ENCODE measurements at regions not wholly inside any gene's neighbourhood (a gene's known extent, or its start where the extent isn't known, plus 50 kb on each side); places are given as distances from the start of the nearest gene placed in this dataset.

DNA sequence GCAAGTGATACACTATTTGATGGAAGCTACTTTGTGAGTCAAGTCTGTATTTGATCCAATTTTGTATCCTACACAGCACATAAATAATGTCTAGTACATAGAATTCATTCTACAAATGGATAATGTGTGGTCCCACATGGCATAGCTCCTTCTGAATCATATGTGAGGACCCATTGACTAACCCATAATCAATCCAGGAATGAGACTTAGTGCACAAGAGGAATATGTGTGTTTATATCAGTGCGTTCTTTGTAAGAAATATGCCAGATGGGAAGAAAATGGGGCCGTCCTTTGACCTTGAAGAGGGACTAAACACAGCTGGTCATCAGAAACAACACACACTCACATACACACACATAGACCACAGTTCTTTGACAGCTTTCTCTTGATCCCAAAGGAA is 282.7 kb upstream of the SEMA6D start:
- H3K27ac ChIP-seq = no peak overlapping the region
- DNase-seq (ENCODE audit: low read depth, low spot score) = no peak

DNA sequence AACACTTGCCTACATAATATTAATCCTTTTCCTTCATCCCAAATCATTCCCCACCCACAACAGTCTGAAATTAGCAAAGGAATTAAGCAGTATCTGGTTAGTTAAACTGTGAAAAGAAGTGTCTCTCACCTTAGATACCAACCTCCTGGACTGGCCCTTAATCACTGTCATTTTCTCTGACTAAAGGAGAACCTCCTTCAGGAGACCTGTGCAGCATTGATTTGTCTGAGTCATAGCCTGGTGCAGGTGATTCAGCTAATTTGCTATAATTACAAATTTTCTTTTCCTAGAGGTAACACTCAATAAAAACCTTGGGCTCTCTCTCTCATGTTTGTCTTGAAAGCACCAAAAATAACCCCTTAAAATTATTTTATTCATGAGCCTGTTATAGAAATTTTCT is 279.8 kb upstream of the SEMA6D start:
- peak; percentile 34 for DNase-seq (ENCODE audit: low read depth, low spot score)
- peak overlapping the region; percentile 30 for H3K27ac ChIP-seq

DNA sequence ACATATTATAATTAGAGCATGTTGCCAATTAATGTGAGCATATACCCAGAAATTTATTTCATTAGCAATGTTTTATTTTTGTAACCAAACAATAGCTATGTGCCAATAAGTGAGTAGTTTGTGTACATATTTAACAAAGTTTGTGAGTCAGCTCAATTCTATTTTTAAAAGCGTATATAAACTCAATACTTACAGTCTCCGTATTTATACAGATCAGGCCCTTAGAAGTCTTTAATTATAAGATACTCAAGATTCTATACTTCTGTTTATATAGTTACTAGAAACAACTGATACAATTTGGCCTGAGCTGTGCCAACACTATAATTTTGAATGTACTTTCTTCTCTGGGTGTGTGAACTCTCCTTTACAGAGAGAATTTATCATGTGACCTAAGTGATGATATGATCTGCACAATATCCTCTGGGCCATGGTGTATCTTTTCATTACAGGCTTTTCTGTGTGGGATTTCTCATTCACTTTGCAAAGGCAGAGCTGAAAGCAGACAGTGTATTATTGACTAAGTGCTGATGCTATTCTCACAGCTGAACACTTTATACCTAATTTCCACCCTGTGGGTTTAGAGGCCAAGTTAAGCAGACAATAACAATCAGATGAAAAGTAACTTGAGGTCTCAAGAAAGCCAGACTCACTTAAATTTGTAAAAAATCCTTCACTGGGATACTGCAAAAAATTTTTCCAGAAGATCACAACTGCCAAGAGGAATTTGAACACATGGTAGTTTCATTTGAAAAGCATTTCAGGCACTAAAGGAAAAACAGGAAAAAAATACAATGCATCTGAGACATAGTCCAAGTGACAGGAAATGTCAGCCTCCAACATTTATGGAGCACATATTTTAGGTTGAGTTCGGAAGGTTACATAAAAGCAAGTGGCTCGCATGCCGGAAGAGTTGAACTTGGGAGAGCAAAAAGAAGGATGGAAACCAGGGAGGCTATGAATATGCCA is 277.9 kb upstream of the SEMA6D start:
- peak overlapping the region; percentile 62 for H3K27ac ChIP-seq
- no peak for DNase-seq (ENCODE audit: low read depth, low spot score)

GRCh38 chr15:47442371-47442770 is 274.9 kb upstream of the SEMA6D start:
- no peak for DNase-seq (ENCODE audit: low read depth, low spot score)
- H3K27ac ChIP-seq = no peak overlapping the region

GRCh38 chr15:47443839-47444238 is 273.5 kb upstream of the SEMA6D start:
- DNase-seq (ENCODE audit: low read depth, low spot score) = peak; percentile 39
- H3K27ac ChIP-seq = peak overlapping the region; percentile 46

DNA sequence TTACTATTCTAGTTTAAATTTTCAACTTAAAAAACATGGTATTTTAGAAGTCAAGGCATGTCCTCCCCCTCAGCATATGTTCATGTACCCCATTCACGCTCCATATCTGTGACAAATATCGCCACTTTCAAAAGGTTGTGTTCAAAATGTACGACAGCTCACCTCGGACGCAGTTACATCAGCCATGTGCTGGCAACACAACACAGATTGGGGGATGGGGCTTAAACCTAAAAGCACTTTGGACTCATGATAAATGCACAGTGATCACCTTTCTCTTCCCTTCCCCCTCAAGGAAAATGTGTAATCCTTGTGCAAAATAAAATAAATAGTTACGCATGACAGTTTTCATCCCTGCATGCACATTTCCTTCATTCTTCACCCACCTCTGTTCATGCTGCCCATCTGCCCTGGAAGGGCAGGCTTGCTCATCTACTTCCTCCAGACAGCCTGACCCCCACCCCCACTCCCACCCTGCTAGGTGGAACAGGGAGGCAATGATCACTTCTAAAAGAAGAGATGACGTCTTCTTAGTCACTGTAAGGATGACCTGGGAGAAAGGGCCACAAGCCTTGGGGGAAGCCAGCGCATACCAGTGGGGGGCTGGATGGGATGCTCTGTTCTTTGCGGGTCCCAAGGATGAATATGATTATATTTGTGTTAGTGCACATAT is 271.4 kb upstream of the SEMA6D start:
- no peak overlapping the region for H3K27ac ChIP-seq
- DNase-seq (ENCODE audit: low read depth, low spot score) = no peak

DNA sequence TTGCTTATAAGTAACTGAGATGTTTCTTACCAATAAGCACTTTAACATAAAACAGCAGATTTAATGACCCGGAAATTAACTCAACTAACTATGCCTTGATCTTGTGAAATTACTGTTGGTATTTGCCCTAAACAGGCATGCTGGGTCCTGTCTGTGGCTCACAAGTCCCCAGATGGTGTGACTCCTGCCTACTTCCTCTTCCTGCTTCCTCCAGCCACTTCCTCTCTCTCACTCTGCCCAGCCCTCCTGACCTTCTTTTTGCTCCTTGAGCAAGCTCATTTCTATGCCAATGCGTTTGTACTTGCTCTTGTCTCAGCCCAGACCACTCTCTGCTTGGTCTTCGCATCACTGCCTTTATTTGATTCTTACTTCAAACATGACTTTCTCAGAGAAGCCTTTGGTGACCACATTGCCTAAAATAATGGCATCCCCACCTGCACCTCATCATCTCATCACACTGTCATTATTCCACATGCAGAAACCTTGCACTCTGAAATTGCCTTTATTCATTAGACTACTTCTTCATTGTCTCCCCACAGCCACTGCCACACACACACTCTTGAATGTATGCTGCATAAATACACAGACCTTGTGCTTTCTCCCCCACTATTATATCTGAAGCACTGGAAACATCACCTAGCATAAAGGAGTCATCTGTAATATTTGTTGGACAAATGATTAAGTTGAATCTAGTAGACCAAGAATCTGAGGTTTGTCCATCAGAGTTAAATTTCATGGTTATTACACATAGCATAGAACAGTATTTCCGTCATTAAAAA is 256.3 kb upstream of the SEMA6D start:
- peak; percentile 29 for DNase-seq (ENCODE audit: low read depth, low spot score)
- H3K27ac ChIP-seq = peak overlapping the region; percentile 76

DNA sequence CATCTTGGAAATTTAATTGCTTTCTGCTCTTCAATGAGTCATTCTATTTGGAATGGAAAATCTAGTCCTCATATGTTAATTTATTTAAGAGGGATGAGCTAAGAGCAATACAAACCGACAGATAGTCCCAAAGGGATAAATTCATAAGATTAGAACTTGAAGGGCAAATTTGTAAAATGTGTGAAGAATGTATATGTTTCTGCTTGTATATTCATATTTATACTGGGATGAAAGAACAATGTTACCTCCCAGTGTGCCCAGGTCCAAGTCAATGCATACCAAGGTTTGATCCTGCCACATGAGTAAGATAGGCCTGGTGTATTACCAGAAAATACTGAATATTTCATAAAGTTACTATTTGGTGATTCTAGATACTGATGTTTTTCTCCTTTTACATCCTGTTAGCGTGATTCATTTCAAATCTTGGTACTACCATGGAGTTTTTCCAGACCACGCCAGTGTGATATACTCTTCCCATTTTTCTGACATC is 255.6 kb upstream of the SEMA6D start:
- no peak for DNase-seq (ENCODE audit: low read depth, low spot score)
- H3K27ac ChIP-seq = peak overlapping the region; percentile 76

- DNase-seq (ENCODE audit: low read depth, low spot score) = peak; percentile 77
- H3K27ac ChIP-seq = peak overlapping the region; percentile 78
Measured at GRCh38 chr15:47466357-47466756, 250.9 kb upstream of the SEMA6D start.

GRCh38 chr15:47470983-47471382 is 246.3 kb upstream of the SEMA6D start:
- no peak for DNase-seq (ENCODE audit: low read depth, low spot score)

GRCh38 chr15:47473106-47473725 is 244.1 kb upstream of the SEMA6D start:
- no peak for DNase-seq (ENCODE audit: low read depth, low spot score)
- H3K27ac ChIP-seq = no peak overlapping the region

More at GRCh38 chr15:47470983-47471382, 246.3 kb upstream of the SEMA6D start:
- H3K27ac ChIP-seq = no peak overlapping the region

DNA sequence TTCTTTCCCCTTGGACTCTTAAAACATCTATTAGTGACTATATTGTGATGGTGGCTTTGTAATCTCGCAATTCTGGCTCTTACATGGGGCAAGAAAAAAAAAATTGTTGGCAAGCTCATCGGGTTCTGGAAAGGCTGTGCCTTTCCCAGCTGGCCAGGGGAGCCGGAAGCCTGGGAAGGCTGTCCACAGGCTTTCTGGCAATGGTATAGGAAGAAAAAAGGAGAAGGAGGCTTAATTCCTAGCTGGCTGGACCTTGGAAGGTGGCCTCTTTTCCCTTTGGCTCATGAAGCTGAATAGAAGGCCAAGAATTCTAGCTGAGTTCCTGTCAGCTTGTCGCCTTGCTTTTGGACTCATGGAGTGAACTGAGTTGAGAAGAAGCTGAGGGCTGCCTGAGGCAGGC is 243.5 kb upstream of the SEMA6D start:
- H3K27ac ChIP-seq = no peak overlapping the region
- no peak for DNase-seq (ENCODE audit: low read depth, low spot score)

GRCh38 chr15:47475336-47475735 is 242.0 kb upstream of the SEMA6D start:
- no peak overlapping the region for H3K27ac ChIP-seq
- DNase-seq (ENCODE audit: low read depth, low spot score) = no peak

DNA sequence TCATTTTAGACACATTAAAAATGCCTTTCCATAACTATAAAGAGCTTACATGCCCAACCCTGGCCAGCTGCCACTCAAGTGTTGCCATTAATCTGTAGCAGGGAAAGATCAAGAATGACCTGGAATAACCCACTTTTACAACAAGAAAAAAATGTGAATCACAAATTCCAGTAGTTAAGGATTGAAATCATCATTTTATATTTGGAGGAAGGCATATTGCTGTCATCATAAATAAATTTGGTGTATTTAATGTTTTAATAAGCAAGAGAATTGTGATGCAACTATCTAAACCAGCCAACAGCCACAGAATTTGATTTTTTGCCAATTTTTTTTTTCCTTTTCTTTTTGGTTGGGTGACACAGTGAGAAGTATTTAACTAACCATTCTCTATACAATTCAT is 240.0 kb upstream of the SEMA6D start:
- no peak overlapping the region for H3K27ac ChIP-seq
- no peak for DNase-seq (ENCODE audit: low read depth, low spot score)

DNA sequence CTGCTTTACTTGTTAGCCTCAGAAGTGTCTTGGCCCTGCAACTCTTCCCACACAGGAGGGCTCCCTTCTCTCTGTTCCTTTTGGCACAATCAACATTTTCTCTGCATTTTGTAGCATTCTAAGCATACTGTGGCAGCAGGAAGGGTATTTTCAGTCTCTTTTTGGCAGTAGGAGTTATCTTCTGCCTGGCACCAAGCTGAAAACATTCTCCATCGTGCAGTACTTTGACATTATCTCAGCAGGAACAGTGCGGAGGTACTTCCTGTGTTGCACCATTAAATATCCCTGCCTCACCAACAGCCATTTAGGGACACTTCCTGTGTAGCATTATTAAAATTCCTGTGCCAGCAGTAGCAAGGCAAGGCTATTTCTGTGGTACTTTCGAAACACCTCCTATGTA is 233.2 kb upstream of the SEMA6D start:
- DNase-seq (ENCODE audit: low read depth, low spot score) = no peak
- H3K27ac ChIP-seq = no peak overlapping the region

- DNase-seq (ENCODE audit: low read depth, low spot score) = no peak
- H3K27ac ChIP-seq = no peak overlapping the region
Measured at GRCh38 chr15:47484997-47485396, 232.3 kb upstream of the SEMA6D start.

- no peak for DNase-seq (ENCODE audit: low read depth, low spot score)
- H3K27ac ChIP-seq = no peak overlapping the region
Measured at GRCh38 chr15:47485419-47485818, 231.9 kb upstream of the SEMA6D start.

- no peak for DNase-seq (ENCODE audit: low read depth, low spot score)
- H3K27ac ChIP-seq = no peak overlapping the region
Measured at GRCh38 chr15:47486040-47486439, 231.3 kb upstream of the SEMA6D start.

DNA sequence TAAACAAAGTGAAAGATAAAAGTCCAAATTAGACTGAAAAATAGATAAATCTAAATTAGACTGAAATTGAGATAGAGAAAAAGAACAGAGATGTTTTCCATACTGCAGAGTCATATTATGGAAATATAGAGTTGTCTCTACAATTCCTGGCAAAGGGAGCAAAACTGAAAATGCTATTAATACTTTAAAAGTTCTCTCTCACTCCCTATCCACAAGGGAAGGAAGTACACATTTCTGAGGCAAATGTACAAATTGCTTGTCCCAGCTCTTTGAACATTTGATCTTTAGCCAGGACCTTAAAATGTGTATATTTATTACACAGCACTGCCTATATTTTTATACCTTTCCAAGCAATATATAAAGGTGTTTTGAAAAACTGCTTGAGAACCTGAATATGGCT is 225.1 kb upstream of the SEMA6D start:
- H3K27ac ChIP-seq = no peak overlapping the region
- no peak for DNase-seq (ENCODE audit: low read depth, low spot score)

Data from epithelial cell of prostate (primary cell).